ENCODE measurements at regions not wholly inside any gene's neighbourhood (a gene's known extent, or its start where the extent isn't known, plus 50 kb on each side); places are given as distances from the start of the nearest gene placed in this dataset.

- TF ChIP-seq POLR2AphosphoS5 (IDR thresholded peaks at IDR 0.05; ENCODE audit: low read depth, low read length) (no peak), SIN3A (IDR thresholded peaks at IDR 0.05; ENCODE audit: borderline replicate concordance, insufficient read depth, low read length) (no peak)
These were observed 431.8 kb upstream of the MAN1A1 start for GRCh38 chr6:119781365-119781764.

Measured in PFSK-1 (cell line).